GM18511 (cell line): ENCODE measurements at regions not wholly inside any gene's neighbourhood (a gene's known extent, or its start where the extent isn't known, plus 50 kb on each side); places are given as distances from the start of the nearest gene placed in this dataset.
"Not testable (repeated sequence)": the region's sequence is repeated elsewhere in the genome, so short reads cannot be mapped to it uniquely, and the experiment has no call there.

Experiments used
- ATAC-seq: cut with Tn5 transposase; IDR thresholded peaks from one replicate; pipeline ENCODE4 v1.9.1; 2021; ENCODE audit warnings: mild to moderate bottlenecking, moderate library complexity; ENCODE audit not compliant: unreplicated experiment

DNA sequence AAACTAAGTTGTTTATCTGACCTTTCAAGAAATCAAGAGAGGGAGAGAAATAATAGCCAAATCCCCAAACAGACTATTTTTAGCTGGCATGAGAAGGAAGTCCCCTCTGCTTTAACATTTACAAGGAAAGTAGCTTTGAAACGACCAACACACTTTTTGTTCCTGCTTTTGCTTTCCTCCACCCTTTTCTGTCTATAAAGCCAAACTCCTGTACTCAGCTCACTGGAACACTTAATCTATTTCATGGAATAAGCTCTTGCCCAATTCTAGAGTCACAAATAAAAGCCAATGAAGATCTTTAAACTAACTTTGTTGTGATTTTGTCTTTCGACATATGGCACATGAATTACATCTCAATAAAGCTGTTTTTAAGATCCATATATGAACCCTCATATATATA, 86.8 kb upstream of the CCDC71L start:
- no peak for ATAC-seq

DNA sequence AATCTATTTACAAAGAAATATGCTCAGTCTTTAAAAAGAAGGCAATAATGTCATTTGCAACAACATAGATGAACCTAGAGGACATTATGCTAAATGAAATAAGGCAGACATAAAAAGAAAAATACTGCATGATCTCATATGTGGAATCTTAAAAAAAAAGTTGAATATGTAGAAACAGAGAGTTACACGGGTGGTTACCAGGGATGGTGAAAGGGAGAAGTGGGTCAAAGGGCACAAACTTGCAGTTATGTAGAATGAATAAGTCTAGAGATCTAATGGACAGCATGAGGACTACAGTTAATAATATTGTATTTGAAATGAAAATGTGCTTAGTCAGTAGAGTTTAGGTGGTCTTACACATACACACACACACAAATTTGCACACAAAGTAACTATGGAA, 88.2 kb upstream of the CCDC71L start:
- no peak for ATAC-seq

DNA sequence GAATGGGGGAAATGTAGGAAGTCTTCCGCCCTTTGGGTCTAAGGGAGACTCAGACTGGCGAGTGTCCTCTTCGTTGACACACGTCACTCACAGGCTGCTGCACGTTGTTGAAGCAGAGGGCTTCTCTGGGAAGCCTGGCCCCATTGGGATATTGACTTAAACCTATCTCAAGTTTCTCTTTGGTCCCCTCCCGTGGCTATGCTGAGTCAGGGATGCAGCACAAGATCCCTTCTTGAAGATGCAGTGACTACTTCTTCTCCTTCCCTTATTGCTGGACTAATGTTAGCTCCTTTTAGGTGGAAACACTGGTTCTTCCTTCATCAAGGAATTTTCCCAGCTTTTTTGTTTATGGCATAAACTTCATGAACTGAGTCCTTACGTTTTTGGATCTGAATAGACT, 89.8 kb upstream of the CCDC71L start:
- ATAC-seq, result no peak

DNA sequence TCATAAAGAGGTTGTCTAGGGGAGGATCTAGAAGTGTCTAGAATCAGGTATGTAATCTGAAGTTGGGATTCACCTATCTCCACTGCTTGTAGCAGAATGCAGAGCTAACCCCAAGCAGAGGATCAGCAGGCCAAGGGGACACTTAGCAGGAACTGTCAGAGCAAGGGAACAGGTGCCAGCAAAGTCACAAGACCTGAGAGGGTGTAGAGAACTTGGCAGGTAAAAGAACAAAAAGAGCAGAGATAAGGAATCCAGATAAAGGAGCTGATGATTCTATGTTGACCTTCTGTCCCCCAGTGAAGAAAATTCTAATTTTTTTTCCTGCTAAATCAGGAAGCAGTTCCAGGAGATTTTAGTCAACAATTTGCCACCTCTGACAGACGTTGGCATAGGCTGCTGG, 91.4 kb upstream of the CCDC71L start:
- no peak for ATAC-seq

DNA sequence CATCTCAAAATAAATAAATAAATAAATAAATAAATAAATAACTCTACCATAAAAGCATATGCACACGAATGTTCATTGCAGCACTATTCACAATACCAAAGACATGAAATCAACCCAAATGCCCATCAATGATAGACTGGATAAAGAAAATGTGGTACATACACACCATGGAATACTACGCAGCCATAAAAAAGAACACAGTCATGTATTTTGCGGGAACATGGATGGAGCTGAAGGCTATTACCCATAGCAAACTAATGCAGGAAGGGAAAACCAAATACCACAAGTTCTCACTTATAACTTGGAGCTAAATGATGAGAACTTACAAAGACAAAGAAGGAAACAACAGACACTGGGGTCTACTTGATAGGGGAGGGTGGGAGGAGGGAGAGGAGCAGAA, 94.1 kb upstream of the CCDC71L start:
- not testable (repeated sequence) for ATAC-seq

DNA sequence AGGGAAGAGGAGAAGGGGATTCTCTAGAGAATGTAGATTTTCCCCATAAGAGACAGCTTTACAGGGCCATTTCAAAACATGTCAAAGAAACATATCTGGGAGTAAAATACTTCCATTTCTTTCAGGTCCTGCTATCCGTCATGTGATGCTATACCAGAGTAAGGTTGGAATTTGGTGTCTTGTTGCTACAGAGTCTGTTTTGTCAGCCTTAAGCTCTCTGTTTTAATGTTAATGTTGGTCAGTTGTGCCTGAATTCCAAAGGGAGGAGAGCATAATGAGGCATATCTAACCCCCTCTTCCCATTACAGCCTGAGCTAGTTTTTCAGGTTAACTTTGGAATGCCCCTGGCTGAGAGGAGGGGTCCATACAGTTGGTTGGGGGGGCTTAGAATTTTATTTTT, 94.7 kb upstream of the CCDC71L start:
- ATAC-seq, result no peak

DNA sequence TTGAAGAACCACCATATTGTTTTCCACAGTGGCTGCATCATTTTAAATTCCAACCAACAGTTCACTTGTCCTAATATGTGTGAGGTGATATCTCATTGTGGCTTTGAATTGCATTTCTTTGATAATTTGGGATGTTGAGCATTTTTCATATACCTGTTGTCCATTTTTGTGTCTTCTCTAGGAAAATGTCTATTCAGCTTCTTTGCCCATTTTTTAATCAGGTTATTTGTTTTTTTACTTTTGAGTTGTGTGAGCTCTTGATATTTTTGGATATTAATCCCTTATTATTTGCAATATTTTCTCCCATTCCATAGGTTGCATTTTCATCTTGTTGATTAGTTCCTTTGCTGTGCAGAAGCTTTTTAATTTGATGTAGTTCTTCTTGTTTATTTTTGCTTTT, 95.1 kb upstream of the CCDC71L start:
- no peak for ATAC-seq

DNA sequence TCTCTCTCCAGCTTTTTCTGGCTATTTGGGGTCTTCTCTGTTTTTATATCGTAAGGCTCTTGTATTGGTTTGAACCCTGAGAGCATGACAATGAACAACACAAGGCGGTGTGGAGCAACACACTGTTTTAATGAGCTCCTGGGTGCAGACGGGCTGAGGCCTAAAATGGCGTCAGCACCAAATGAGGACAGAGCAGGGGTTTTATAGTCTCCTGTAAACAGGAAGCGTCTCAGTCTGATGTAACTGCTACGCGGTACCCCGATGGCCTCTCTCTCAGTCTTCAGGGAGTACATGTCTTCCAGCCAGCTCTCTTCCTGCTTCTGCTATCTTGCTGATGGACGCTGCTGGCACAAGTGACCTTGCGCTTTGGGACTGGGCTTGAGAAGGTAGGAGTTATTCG, 95.9 kb upstream of the CCDC71L start:
- ATAC-seq, result no peak

DNA sequence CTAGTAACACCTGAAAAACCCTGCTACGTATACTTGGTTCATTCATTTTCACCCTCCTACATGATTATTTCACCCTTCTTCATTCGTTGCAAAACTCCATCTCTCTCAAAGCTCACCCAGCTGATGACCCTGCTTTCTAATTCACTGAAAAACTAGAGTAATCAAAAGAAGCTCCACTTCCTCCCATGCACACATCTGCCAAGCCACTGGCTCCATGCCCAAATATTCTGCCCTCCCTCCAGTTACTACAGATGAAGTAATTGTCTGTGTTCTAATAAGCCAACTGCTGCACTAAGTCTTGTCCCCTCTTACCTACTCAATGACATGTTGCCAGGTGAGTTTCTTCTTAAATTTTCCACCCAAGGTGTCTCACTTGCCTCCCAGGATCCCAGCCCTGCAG, 96.9 kb upstream of the CCDC71L start:
- no peak for ATAC-seq

DNA sequence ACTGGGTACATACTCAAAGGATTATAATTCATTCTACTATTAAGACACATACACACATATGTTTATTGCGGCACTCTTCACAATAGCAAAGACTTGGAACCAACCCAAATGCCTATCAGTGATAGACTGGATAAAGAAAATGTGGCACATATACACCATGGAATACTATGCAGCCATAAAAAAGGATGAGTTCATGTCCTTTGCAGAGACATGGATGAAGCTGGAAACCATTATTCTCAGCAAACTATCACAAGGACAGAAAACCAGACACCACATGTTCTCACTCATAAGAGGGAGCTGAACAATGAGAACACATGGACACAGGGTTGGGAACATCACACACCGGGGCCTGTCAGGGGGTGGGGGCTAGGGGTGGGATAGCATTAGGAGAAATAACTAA, 101.9 kb upstream of the CCDC71L start:
- not testable (repeated sequence) for ATAC-seq

DNA sequence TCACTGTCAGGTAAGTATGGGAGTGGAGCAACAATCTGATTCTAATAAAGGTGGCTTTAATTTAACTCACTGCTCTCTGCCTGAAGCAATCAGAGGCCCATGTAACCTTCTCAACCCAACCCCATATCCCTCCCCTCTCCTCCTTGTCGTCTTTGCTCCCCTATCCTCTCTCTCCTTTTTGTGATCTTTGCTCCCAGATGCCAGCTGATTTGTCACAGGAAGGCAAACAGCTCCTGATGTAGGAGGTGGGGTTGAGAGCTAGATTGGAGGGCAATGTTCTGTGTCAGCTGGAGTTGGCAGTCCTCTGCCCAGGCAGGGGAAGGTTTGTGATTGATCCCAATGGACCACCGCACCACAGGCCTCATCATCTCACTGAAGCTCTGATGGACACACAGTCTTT, 101.4 kb upstream of the PIK3CG start:
- ATAC-seq, result no peak

DNA sequence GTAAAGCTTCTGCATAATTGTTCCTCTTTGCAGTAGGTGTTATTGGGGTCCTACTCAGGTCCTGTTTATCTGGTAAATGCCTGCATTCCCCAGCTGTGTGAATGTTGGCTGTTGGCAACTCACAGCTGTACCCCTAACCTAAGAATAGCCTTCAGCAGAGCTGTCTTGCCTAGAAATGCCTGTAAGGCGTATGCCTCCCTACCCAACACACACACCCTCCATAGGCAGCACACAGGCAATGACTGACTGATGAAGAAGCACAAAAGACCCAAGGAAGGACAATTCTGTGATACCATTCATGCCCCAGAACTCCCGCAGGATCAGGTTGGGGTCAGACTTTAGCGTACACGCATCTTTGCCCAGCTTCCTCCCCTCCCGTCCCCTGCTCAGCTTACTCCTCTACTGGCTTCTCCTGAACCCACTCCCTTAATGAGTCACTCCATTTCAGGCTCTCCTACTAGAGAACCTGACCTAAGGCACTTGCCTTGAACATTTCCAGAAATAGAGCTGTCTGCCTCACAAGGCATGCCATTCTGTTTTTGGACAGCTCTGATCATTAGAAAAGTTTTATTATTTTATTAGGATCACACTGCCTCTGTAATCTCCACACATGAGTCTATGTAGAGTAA, 99.2 kb upstream of the PIK3CG start:
- no peak for ATAC-seq

DNA sequence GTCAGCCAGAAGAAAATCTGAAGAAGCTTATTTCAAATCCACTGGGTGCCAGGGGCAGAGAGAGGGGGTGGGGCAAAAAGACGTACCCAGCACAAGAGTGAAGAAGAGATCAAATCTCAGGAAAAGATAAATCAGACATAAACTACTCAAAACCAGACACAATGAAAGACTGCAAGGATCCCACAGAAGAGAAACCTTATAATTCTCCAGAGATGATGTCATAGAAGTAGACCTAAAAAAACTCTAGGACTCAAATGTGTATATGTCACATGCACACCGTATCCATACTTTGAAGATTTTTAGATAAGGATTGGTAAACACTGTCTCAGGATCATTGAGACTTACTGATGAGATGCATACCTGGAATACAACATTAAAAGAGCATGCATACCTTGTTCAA, 98.5 kb upstream of the PIK3CG start:
- no peak for ATAC-seq

DNA sequence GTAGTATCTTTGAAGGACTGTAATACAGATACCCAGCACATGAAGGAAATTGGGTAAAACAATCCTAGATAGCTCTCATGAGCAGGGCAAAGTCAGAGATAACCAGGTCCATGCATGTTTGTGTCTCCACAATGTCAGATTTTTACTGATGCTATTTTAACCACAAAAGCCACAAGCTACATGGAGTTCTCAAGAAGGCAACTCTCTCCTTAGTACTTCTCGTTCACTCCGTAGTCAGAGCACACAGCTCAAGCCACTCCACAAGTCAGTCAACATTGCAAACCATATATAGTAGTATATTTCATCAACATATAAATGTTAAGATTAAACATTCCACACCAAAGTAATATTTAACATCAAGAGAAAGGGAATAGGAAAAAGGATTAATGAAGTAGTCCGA, 98.0 kb upstream of the PIK3CG start:
- ATAC-seq, result no peak

DNA sequence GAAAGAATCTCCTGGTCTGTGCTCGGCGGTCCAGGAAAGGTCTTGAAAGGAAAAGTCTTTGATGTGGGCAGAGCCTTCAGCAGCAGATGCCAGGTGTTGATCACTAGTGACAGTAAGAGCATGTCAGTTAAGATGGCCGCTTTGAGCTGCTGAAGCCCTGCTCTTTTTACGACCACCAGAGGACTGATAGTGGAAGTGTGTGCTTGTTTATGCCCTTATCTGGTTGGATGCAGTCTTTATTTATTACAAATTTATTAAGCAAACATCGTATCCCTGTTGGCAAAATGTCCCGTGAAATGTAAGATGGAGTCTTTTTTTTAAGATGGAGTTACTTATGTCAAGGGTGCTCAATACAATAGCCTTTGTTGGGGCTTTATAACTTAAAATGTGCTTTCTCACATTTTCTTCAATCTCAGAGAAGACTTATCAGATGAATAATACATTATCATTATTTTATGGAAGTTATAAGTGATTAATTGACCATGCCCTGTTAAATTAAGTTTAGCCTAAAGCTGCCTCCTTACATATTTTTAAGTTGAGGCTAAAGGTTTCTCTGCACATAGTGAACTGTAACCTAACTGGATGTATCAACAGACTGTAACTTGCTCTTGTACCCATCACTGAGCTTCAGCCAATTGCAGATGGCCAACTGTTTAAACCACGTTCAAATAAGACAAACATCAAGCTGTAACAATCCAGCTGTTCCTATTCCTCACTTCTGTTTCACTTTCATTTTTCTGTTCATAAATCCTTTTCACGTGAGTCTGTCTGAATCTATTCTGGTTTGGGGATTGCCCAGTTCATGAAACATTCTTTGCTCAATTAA, 97.4 kb upstream of the PIK3CG start:
- peak; percentile 74 for ATAC-seq

DNA sequence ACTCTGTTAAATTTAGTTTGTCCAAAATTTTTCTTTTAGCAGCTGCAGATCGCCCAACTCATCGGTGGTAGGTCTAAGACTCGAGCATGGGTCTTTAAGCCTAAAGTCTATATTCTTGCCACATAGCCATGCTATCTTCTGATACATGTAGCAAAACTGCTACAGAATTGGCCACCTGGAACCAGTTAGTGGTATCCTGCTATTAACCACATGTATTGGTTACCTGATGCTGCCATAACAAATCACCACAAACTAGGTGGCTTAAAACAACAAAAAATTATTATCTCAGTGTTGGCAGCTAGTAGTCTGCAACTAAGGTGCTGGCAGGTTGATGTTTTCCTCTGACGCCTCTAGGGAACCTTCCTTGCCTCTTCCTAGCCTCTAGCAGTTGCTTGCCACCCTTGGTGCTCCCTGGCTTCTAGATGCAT, 96.7 kb upstream of the PIK3CG start:
- ATAC-seq, result peak; percentile 75

DNA sequence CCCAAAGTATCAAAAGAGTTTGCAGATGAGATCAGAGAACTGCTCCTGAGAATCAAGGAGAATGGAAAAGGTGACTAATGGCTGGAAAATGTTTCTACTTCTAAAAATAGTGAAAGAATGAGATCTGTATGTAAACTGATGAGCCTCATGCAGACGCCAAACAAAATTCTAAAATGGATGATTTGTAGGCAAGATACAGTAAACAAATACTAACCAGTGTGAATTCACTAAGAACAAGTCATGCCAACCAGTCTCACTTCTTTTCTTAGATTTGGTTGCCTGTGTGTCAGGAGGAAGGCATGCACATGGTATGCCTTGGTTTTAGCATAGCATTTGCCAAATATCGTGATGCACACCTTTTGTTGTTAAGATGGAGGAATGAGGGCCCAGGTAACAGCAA, 94.9 kb upstream of the PIK3CG start:
- no peak for ATAC-seq

DNA sequence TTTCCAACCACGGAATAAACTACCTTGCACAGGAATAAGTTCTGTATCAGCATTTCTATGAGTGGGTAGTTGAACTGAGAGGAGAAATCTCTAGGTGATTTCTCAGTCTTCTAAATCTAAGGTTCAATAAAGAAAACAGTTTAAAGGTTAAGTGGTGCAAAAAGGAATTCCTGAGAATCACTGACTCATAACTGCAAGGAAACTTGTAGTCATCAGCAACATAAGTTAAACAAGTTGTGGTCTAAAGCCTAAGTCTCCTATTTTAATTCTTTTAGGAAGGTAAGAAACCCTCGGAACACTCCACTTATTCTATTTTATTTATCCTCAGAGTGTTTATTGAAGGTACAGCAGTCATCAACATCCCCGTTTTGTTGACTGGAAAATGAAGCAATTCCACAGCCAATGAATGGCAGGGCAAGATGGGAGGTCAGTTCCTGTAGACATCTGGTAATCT, 92.4 kb upstream of the PIK3CG start:
- ATAC-seq, result no peak

DNA sequence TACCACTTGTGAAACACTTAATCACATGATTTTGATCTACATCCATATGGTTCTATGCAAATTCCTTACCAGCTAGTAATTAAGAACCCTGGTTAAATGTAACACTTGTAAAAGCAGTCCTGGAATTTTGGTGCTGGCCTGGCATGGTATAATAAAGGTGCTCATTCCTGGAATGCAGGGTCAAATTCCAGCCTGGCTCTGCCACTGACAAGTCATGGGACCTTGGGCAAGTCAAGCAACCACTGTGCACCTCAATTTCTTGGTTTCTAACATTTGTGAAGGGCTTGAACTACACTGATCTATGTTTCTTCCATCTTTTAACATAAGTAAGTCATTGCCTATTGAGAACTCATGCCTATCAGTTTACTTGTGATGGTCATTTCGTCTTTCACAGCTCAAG, 91.9 kb upstream of the PIK3CG start:
- ATAC-seq, result no peak

DNA sequence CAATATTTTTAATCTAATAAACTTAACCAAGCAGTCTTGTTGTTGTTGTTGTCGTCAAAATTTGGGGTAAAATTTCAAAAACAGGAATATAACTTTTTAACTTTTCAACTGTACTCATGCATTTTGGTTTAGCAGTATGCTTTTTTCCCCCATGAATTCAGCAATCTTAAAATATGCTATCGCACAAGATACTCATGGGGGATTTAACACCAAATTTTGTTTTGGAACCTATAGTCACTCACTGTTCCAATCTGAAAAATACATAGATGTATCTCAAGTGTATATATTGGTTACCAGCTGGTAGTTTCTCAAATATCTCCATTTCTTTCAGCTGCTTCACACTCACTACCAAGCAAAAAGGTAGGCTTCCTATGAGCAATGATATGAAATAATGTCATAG, 91.4 kb upstream of the PIK3CG start:
- ATAC-seq, result no peak

DNA sequence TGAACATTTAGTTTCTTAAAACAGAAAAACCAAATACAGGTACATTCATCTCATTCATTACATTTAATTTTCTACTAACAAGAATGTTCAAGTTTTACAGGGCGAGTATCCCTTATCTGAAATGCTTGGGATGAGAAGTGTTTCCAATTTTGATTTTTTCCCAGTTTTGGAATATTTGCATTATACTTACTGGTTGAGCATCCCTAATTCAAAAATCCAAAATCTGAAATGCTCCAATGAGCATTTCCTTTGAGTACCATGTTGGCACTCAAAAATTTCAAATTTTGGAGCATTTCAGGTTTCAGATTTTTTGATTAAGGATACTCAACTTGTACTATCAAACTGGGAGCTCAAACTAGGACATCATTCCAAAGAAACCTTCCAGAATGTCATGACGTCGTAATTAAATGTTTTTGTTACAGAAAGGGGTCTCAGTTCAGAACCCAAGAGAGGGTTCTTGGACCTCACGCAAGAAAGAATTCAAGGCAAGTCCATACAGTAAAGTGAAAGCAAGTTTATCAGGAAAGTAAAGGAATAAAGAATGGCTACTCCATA, 90.8 kb upstream of the PIK3CG start:
- ATAC-seq, result no peak
